SK-N-SH treated with all-trans-retinoic acid at 6 μM for 48 hours (cell line): ENCODE measurements at regions not wholly inside any gene's neighbourhood (a gene's known extent, or its start where the extent isn't known, plus 50 kb on each side); places are given as distances from the start of the nearest gene placed in this dataset.

Experiments used
- ESRRG ChIP-seq: fragments of 250-450 bp; sonication (Bioruptor Pico); IDR thresholded peaks from 2 replicates; pipeline ENCODE4 v1.6.1; 2021; ENCODE audit warnings: mild to moderate bottlenecking
- TF ChIP-seq, protein P1 (sequence below): fragments of 250-450 bp; sonication (Bioruptor Pico); IDR thresholded peaks from 2 replicates; pipeline ENCODE4 v1.8.0; 2020; ENCODE audit warnings: mild to moderate bottlenecking, moderate library complexity, borderline replicate concordance

DNA sequence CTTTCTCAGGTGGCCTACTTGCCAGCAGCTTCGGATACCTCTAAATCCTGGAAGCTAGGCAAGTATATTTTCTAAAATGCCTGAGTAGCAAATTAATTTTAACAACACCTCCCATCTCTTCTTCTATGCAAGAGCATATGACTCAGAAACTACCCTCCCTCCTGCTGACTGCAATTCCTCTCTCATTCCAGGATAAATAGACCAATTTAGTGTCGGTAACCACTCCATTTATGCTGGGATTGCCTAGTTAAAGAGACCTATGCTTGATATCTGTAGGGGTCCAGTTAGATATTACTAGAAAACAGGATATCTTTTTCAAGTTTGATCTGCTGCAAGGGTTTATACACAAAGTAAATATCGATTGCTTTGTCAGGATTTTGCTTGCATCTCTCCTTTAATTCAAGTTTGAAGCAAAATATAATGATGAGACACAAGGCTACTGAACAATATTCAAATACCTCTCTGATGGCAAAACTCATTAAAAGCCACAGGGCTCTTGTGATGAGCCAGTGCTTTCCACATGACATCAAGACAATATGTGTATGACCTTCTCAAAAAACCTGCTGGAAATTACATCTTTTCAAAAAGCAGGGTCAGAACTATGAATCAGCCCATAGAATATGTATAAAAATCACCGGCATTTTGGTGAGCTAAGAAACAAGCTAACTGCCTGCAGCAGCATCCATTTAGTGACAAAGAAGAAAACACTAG lies 491.6 kb upstream of the NECTIN3 start:
- TF ChIP-seq, protein P1, sequence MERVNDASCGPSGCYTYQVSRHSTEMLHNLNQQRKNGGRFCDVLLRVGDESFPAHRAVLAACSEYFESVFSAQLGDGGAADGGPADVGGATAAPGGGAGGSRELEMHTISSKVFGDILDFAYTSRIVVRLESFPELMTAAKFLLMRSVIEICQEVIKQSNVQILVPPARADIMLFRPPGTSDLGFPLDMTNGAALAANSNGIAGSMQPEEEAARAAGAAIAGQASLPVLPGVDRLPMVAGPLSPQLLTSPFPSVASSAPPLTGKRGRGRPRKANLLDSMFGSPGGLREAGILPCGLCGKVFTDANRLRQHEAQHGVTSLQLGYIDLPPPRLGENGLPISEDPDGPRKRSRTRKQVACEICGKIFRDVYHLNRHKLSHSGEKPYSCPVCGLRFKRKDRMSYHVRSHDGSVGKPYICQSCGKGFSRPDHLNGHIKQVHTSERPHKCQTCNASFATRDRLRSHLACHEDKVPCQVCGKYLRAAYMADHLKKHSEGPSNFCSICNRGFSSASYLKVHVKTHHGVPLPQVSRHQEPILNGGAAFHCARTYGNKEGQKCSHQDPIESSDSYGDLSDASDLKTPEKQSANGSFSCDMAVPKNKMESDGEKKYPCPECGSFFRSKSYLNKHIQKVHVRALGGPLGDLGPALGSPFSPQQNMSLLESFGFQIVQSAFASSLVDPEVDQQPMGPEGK (CRISPR knock-in tag) = no peak
- no peak for TF ChIP-seq ESRRG (CRISPR knock-in tag)
